HG03066 (cell line): ENCODE measurements at regions not wholly inside any gene's neighbourhood (a gene's known extent, or its start where the extent isn't known, plus 50 kb on each side); places are given as distances from the start of the nearest gene placed in this dataset.
A peak's percentile ranks its signal among the peaks of the same experiment; 100 is the strongest.

Experiments
- ATAC-seq: cut with Tn5 transposase; IDR thresholded peaks from one replicate; pipeline ENCODE4 v1.9.1; 2021; ENCODE audit warnings: low read depth; ENCODE audit not compliant: unreplicated experiment

- no peak for ATAC-seq
Measured at GRCh38 chr3:23739536-23739935, 66.2 kb upstream of the UBE2E1 start.

DNA sequence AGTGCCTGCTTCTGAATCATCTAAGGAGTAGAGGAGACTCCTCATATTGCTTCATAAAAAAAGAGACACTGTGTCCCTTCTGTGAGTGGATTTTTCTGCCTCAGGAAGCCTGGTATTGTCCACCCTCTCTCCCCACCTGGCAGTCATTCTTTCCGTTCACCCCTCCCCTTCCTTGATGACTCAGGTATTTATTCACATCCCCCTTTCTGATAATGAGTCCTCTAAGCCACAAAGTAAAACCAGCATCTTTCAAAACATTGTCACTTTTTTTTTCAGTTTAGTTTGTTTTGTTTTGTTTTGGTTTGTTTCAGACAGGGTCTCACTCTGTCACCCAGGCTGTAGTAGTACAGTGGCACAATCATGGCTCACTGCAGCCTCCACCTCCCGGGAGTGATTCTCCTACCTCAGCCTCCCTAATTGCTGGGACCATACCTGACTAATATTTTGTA is 65.2 kb upstream of the UBE2E1 start:
- ATAC-seq, result peak; percentile 82

DNA sequence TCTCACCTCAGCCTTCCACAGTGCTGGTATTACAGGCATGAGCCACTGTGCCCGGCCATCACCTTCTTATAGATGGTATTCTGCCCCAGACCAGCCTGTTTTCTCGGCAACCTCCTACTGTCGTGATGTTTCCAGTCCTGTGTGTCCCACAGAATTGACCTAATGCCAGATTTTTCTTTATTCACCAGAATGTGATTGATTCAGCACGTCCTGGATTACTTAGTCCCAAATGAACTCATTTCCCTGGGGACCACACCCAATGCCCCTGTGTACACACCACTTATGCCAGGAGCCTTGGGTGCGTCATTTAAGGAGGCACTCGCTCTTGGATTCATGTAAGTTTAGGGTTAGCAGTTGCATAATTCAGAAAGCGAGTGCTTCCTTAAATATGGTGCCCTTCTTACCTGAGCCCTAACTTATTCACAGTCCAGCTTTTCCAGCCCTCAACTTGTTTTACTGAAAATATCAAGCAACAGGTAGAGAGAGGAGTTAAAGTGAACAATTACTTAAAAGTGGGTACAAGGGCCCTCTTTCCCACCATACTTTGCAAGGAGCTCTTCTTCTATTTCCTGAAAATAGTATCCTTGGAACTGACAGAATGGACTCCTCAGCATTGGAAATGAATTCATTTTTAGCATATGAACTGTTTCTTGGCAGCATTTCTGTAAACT is 64.6 kb upstream of the UBE2E1 start:
- ATAC-seq, result no peak

DNA sequence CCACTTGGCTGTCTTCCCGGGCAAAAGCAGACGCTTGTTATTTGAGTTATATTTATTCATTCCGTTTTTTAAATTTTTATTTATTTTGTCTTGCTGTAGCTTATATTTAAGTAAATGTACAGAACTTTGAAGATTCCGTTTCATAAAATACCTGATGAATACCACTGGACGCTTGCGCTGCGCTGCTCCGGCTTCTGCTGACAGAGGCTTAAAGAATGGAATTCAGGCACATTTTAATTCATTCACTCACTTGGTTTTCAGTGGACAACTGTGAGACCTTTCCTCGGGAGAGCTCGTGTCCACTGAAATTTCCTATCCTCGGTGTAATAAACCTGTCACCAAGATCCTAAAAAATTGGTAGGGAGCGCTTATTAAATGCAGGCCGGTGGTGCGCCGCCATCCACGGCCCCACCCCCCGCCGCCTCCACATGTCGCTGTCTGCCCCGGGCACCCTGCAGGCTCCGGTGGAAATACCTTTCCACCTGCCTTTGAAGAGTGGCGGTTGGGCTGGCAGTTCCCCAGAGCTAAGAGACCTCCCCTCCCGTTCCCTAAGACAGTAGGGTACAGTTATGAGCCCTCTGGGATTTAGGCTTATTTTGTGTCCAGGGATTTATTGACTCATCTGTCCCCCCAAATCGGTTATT is 62.5 kb upstream of the UBE2E1 start:
- ATAC-seq, result no peak

GRCh38 chr3:23746441-23746840 is 59.3 kb upstream of the UBE2E1 start:
- no peak for ATAC-seq

- ATAC-seq, result no peak
Measured at GRCh38 chr3:23747841-23748240, 57.9 kb upstream of the UBE2E1 start.

- no peak for ATAC-seq
Measured at GRCh38 chr3:23748398-23749110, 57.2 kb upstream of the UBE2E1 start.

DNA sequence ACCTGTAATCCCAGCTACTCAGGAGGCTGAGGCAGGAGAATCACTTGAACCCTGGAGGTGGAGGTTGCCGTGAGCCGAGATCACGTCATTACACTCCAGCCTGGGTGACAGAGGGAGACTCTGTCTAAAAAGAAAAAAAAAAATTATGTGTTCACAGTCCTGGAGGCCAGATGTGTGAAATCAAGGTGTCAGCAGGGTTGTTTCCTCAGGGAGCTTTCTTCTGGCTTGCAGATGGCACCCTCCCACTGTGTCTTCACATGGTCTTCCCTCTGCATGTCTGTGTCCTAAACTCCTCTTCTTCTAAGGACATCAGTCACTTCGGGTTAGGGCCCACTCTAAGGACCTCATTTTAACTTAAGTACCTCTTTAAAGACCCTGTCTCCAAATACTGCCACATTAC is 56.1 kb upstream of the UBE2E1 start:
- no peak for ATAC-seq

DNA sequence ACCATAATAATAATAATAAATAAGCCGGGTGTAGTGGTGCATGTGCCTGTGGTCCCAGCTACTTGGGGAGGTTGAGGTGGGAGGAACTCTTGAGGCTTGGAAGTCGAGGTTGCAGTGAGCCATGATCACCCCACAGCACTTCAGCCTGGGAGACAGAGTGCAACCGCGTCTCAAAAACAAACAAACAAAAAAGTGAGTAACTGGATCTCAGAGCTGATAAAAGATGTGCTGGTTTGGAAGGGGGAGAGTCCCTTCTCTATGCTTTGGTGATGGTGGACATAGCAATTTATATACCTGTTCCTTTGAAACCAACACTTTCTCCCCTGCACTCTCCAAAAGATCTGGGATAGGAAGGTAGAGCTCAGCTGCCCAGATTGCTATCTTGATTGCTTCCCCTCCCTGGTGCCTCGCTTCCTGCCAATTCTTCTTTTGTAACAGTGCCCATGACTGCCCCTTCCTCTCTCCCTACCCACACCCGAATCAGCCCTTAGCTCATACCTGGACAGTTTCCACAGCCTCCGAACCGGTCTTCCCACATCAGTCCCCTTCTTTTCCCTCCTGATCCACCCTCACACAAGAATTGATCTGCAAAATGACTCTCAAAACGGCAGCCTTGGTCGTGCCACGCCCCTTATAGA is 55.1 kb upstream of the UBE2E1 start:
- no peak for ATAC-seq

- ATAC-seq, result no peak
Measured at GRCh38 chr3:23751212-23751723, 54.5 kb upstream of the UBE2E1 start.

GRCh38 chr3:23752126-23752525 is 53.6 kb upstream of the UBE2E1 start:
- no peak for ATAC-seq

GRCh38 chr3:23754215-23754614 is 51.5 kb upstream of the UBE2E1 start:
- ATAC-seq, result no peak
